ENCODE measurements at regions not wholly inside any gene's neighbourhood (a gene's known extent, or its start where the extent isn't known, plus 50 kb on each side); places are given as distances from the start of the nearest gene placed in this dataset.

DNA sequence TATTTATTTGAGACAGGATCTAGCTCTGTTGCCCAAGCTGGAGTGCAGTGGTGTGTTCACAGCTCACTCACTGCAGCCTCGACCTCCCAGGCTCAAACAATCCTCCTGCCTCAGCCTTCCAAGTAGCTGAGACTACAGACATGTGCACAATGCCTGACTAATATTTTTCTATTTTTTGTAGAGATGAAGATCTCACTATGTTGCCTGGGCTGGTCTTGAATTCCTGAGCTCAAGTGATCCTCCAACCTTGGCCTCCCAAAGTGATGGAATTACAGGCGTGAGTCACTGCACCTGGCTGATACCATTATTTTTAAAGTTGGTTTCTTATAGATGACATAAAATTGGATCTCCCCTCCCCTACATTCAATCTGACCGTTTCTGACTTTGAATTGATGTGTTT lies 139.5 kb upstream of the RGMA start:
- intact Hi-C loops (cut with micrococcal nuclease; ENCODE audit: unreplicated experiment) (no loop called here), in situ Hi-C loops (cut with MboI) (no loop called here)
- TF ChIP-seq ZNF217 (IDR thresholded peaks at IDR 0.05) = no peak
- TF ChIP-seq, protein P1, sequence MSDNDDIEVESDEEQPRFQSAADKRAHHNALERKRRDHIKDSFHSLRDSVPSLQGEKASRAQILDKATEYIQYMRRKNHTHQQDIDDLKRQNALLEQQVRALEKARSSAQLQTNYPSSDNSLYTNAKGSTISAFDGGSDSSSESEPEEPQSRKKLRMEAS (IDR thresholded peaks at IDR 0.05; ENCODE audit: low read depth, low read length) = no peak
- TF ChIP-seq MEF2A (IDR thresholded peaks at IDR 0.05; ENCODE audit: insufficient read depth, low read depth, low read length) = no peak
- TF ChIP-seq SUPT20H (IDR thresholded peaks at IDR 0.05; ENCODE audit: borderline replicate concordance, control insufficient read depth, low read depth, low read length) = no peak
- TF ChIP-seq ZZZ3 (IDR thresholded peaks at IDR 0.05; ENCODE audit: control insufficient read depth, insufficient read length, low read depth) = no peak
- no peak for TF ChIP-seq IKZF1 (conservative IDR thresholded peaks at IDR 0.05)
- TF ChIP-seq ETV6 (conservative IDR thresholded peaks at IDR 0.05 in 1 of 2, IDR thresholded peaks at IDR 0.05 in 1 of 2; ENCODE audit: borderline replicate concordance in 1 of 2, low read depth in 1 of 2) = no peak
- TF ChIP-seq ESRRA (IDR thresholded peaks at IDR 0.05; ENCODE audit: low read length) = no peak
- TF ChIP-seq, protein P2, sequence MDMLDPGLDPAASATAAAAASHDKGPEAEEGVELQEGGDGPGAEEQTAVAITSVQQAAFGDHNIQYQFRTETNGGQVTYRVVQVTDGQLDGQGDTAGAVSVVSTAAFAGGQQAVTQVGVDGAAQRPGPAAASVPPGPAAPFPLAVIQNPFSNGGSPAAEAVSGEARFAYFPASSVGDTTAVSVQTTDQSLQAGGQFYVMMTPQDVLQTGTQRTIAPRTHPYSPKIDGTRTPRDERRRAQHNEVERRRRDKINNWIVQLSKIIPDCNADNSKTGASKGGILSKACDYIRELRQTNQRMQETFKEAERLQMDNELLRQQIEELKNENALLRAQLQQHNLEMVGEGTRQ (IDR thresholded peaks at IDR 0.05; ENCODE audit: borderline replicate concordance, low read depth, low read length) = no peak
- no peak for TF ChIP-seq JUNB (IDR thresholded peaks at IDR 0.05)
- TF ChIP-seq, protein P3, sequence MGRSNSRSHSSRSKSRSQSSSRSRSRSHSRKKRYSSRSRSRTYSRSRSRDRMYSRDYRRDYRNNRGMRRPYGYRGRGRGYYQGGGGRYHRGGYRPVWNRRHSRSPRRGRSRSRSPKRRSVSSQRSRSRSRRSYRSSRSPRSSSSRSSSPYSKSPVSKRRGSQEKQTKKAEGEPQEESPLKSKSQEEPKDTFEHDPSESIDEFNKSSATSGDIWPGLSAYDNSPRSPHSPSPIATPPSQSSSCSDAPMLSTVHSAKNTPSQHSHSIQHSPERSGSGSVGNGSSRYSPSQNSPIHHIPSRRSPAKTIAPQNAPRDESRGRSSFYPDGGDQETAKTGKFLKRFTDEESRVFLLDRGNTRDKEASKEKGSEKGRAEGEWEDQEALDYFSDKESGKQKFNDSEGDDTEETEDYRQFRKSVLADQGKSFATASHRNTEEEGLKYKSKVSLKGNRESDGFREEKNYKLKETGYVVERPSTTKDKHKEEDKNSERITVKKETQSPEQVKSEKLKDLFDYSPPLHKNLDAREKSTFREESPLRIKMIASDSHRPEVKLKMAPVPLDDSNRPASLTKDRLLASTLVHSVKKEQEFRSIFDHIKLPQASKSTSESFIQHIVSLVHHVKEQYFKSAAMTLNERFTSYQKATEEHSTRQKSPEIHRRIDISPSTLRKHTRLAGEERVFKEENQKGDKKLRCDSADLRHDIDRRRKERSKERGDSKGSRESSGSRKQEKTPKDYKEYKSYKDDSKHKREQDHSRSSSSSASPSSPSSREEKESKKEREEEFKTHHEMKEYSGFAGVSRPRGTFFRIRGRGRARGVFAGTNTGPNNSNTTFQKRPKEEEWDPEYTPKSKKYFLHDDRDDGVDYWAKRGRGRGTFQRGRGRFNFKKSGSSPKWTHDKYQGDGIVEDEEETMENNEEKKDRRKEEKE (IDR thresholded peaks at IDR 0.05) = no peak
- no peak for TF ChIP-seq EP300 (IDR thresholded peaks at IDR 0.05; ENCODE audit: borderline replicate concordance in 1 of 2, control insufficient read depth in 1 of 2, low read depth in 2 of 2, low read length in 2 of 2)
- TF ChIP-seq, protein P4, sequence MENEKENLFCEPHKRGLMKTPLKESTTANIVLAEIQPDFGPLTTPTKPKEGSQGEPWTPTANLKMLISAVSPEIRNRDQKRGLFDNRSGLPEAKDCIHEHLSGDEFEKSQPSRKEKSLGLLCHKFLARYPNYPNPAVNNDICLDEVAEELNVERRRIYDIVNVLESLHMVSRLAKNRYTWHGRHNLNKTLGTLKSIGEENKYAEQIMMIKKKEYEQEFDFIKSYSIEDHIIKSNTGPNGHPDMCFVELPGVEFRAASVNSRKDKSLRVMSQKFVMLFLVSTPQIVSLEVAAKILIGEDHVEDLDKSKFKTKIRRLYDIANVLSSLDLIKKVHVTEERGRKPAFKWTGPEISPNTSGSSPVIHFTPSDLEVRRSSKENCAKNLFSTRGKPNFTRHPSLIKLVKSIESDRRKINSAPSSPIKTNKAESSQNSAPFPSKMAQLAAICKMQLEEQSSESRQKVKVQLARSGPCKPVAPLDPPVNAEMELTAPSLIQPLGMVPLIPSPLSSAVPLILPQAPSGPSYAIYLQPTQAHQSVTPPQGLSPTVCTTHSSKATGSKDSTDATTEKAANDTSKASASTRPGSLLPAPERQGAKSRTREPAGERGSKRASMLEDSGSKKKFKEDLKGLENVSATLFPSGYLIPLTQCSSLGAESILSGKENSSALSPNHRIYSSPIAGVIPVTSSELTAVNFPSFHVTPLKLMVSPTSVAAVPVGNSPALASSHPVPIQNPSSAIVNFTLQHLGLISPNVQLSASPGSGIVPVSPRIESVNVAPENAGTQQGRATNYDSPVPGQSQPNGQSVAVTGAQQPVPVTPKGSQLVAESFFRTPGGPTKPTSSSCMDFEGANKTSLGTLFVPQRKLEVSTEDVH (IDR thresholded peaks at IDR 0.05; ENCODE audit: low read depth, partially characterized antibody) = no peak
- TF ChIP-seq, protein P5, sequence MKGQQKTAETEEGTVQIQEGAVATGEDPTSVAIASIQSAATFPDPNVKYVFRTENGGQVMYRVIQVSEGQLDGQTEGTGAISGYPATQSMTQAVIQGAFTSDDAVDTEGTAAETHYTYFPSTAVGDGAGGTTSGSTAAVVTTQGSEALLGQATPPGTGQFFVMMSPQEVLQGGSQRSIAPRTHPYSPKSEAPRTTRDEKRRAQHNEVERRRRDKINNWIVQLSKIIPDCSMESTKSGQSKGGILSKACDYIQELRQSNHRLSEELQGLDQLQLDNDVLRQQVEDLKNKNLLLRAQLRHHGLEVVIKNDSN (IDR thresholded peaks at IDR 0.05; ENCODE audit: borderline replicate concordance, extremely low read length, insufficient read depth, low read depth, low read length) = no peak
- no peak for TF ChIP-seq MXI1 (IDR thresholded peaks at IDR 0.05; ENCODE audit: low read depth, low read length)

More for the DNA sequence above, 139.5 kb upstream of the RGMA start:
- 0% methylated on average over 3 of the region's 3 CpGs for WGBS (ENCODE audit: insufficient coverage, insufficient replicate concordance, low lambda C conversion rate, missing lambda C conversion rate)
- Histone ChIP-seq H3K79me2 (ENCODE audit: control insufficient read depth, insufficient read depth, low read length) (no peaks in the 10 kb centered on the region), H3K27ac (ENCODE audit: control insufficient read depth, insufficient read depth) (no peak overlapping the region), H3K9ac (ENCODE audit: control insufficient read depth, insufficient read depth, low read length) (no peak overlapping the region), H3K4me3 (no peak overlapping the region), H3K36me3 (ENCODE audit: control insufficient read depth in 2 of 2, insufficient read depth in 2 of 2, low read length in 1 of 2) (no peaks in the 10 kb centered on the region), H3K9me3 (replicated peaks; ENCODE audit: control insufficient read depth, insufficient read depth, low read length) (no peaks in the 10 kb centered on the region), H2AFZ (ENCODE audit: control insufficient read depth, low read depth, low read length) (no peak overlapping the region), H3K27me3 (replicated peaks in 1 of 2; ENCODE audit: control insufficient read depth in 2 of 2, insufficient read depth in 2 of 2, low read length in 1 of 2) (no peaks in the 10 kb centered on the region; a peak in 1 of 4 replicates), H3K4me2 (ENCODE audit: control insufficient read depth, insufficient read depth) (no peak overlapping the region), H4K20me1 (ENCODE audit: control insufficient read depth, insufficient read depth) (no peaks in the 10 kb centered on the region), H3K4me1 (ENCODE audit: control insufficient read depth, insufficient read depth, low read length) (no peaks in the 10 kb centered on the region)
- ATAC-seq = no peak
- ChIA-PET RAD21 (ENCODE audit: unreplicated experiment) (no interaction called here), CTCF (no interaction called here), SMC1A (ENCODE audit: uncharacterized antibody, unreplicated experiment) (no interaction called here), POLR2A (no interaction called here)
- BruUV-seq (replicated peaks) = no TSS peak
- DNase-seq (ENCODE audit: low read depth, low spot score) = no peak
- FAIRE-seq = no peak

All from GM12878 (cell line).